OCI-LY7 (cell line): ENCODE measurements at regions not wholly inside any gene's neighbourhood (a gene's known extent, or its start where the extent isn't known, plus 50 kb on each side); places are given as distances from the start of the nearest gene placed in this dataset.

Experiments
- BruUV-seq: library from RNA; stranded (reverse); fragments of 400-500 nt; replicated peaks from 2 replicates; lab custom pipeline; 2021; lab: Mats Ljungman, UMichigan
- CTCF ChIA-PET: fragments of 300-600 bp; sonication (Branson Sonifier 250); formaldehyde crosslinking; loops from one replicate; lab custom pipeline; 2022; ENCODE audit warnings: antibody characterized with exemption; ENCODE audit not compliant: unreplicated experiment; lab: Charles Lee
- POLR2A ChIA-PET: fragments of 300-600 bp; sonication (Branson Sonifier 250); formaldehyde crosslinking; loops from one replicate; lab custom pipeline; 2022; ENCODE audit warnings: antibody characterized with exemption; lab: Charles Lee
- DNase-seq: peaks from one replicate; pipeline ENCODE4 v3.0.0-alpha.2; 2015; ENCODE audit warnings: low spot score
- H2AFZ ChIP-seq: fragments of 200-600 bp; sonication (generic), shearing (Covaris generic); 2 replicates; pipeline ENCODE4 v1.6.1; 2014; ENCODE audit warnings: mild to moderate bottlenecking, antibody characterized with exemption, low read length, moderate library complexity
- H3K27ac ChIP-seq: fragments of 200-600 bp; sonication (generic); 2 replicates; pipeline ENCODE4 v1.5.1; 2014; ENCODE audit warnings: mixed run types, low read depth, mild to moderate bottlenecking, moderate library complexity, low read length, inconsistent platforms; ENCODE audit not compliant: poor library complexity, severe bottlenecking
- H3K36me3 ChIP-seq: fragments of 200-600 bp; sonication (generic); 2 replicates; pipeline ENCODE4 v1.6.1; 2014; ENCODE audit warnings: mild to moderate bottlenecking, antibody characterized with exemption, low read length, moderate library complexity, mixed read lengths; ENCODE audit not compliant: insufficient read depth
- H3K4me1 ChIP-seq: fragments of 200-600 bp; sonication (generic); 2 replicates; pipeline ENCODE4 v1.5.1; 2014; ENCODE audit warnings: mild to moderate bottlenecking, low read length; ENCODE audit not compliant: insufficient read depth, poor library complexity, severe bottlenecking
- H3K4me2 ChIP-seq: fragments of 200-600 bp; sonication (generic); 2 replicates; pipeline ENCODE4 v1.6.1; 2014; ENCODE audit warnings: mild to moderate bottlenecking, low read length
- H3K4me3 ChIP-seq: fragments of 200-600 bp; sonication (generic); 2 replicates; pipeline ENCODE4 v1.5.1; 2014; ENCODE audit warnings: mild to moderate bottlenecking, low read depth, low read length; ENCODE audit not compliant: poor library complexity, severe bottlenecking
- H3K79me2 ChIP-seq: fragments of 200-600 bp; sonication (generic); 2 replicates; pipeline ENCODE4 v1.6.1; 2016; ENCODE audit warnings: low read depth, mild to moderate bottlenecking, low read length, moderate library complexity, mixed read lengths; ENCODE audit not compliant: insufficient read depth
- H3K9me2 ChIP-seq: fragments of 200-600 bp; sonication (generic); 2 replicates; pipeline ENCODE4 v1.6.1; 2016; ENCODE audit warnings: mild to moderate bottlenecking, low read length, mixed read lengths; ENCODE audit not compliant: insufficient read depth
- H3K9me3 ChIP-seq: fragments of 200-600 bp; sonication (generic); 2 replicates; pipeline ENCODE4 v1.6.1; 2014; ENCODE audit warnings: mild to moderate bottlenecking, mixed run types, low read length, mixed read lengths
- H4K20me1 ChIP-seq: fragments of 200-600 bp; sonication (generic); 2 replicates; pipeline ENCODE4 v1.6.1; 2014; ENCODE audit warnings: mild to moderate bottlenecking, antibody characterized with exemption, low read length, moderate library complexity, mixed read lengths; ENCODE audit not compliant: insufficient read depth
- CTCF ChIP-seq: fragments of 200-600 bp; sonication (generic); conservative IDR thresholded peaks from 2 replicates; pipeline ENCODE4 v1.5.1; 2014; ENCODE audit warnings: mild to moderate bottlenecking, antibody characterized with exemption, low read length, moderate library complexity, mixed read lengths
- EZH2phosphoT487 ChIP-seq: fragments of 200-600 bp; sonication (generic); IDR thresholded peaks from 2 replicates; pipeline ENCODE4 v1.6.1; 2018; ENCODE audit warnings: low read depth, borderline replicate concordance, mild to moderate bottlenecking, mixed run types, antibody characterized with exemption, low read length, moderate library complexity, mixed read lengths
- intact Hi-C: fragments of 100-400 bp; cut with micrococcal nuclease; formaldehyde crosslinking; loops from one replicate; pipeline ENCODE4 v1.10.0; 2022; ENCODE audit not compliant: unreplicated experiment

GRCh38 chr16:85261204-85261603 lies 148.9 kb upstream of the CIBAR2 start:
- POLR2A ChIA-PET, result interaction anchor here (0.6 to 1.5 kb wide), 3 partner anchors 9 to 184 kb away, joined by 3 to 4 read pairs (median 3); no protein-coding TSS in a partner anchor
- BruUV-seq, result no TSS peak
- TF ChIP-seq CTCF, result no peak
- TF ChIP-seq EZH2phosphoT487, result no peak
- CTCF ChIA-PET, result interaction anchor here (3.5 kb wide), 1 partner anchor 8 kb away, joined by 15 read pairs; no protein-coding TSS in a partner anchor
- intact Hi-C loops, result no loop called here
- Histone ChIP-seq H3K9me2 (no peaks in the 10 kb centered on the region), H3K9me3 (no peaks in the 10 kb centered on the region), H2AFZ (peak overlapping the region; percentile 20; the same call in 1 of the 2 replicates), H3K27ac (peak overlapping the region; percentile 55), H3K4me3 (peak overlapping the region; percentile 24), H3K4me2 (peak overlapping the region; percentile 54), H3K4me1 (peaks cover 54% of the 10 kb centered on the region), H3K36me3 (no peaks in the 10 kb centered on the region), H3K79me2 (no peaks in the 10 kb centered on the region), H4K20me1 (no peaks in the 10 kb centered on the region)
- peak; percentile 30 for DNase-seq

GRCh38 chr16:85261657-85262557 lies 149.6 kb upstream of the CIBAR2 start:
- Histone ChIP-seq H4K20me1 (no peaks in the 10 kb centered on the region), H3K4me3 (peak overlapping the region; percentile 24), H3K36me3 (no peaks in the 10 kb centered on the region), H3K4me1 (peaks cover 47% of the 10 kb centered on the region), H3K9me3 (no peaks in the 10 kb centered on the region), H3K79me2 (no peaks in the 10 kb centered on the region), H3K4me2 (peak overlapping the region; percentile 54), H3K9me2 (no peaks in the 10 kb centered on the region), H2AFZ (peak overlapping the region; percentile 20; the same call in 1 of the 2 replicates), H3K27ac (peak overlapping the region; percentile 55)
- ChIA-PET CTCF (interaction anchor here (3.5 kb wide), 1 partner anchor 9 kb away, joined by 15 read pairs; no protein-coding TSS in a partner anchor), POLR2A (interaction anchor here (0.7 to 1.5 kb wide), 3 partner anchors 10 to 184 kb away, joined by 3 to 4 read pairs (median 3); no protein-coding TSS in a partner anchor)
- no TSS peak for BruUV-seq
- TF ChIP-seq EZH2phosphoT487, result no peak
- no peak for TF ChIP-seq CTCF
- DNase-seq, result peak; percentile 94
- intact Hi-C loops, result no loop called here
